ENCODE measurements at regions not wholly inside any gene's neighbourhood (a gene's known extent, or its start where the extent isn't known, plus 50 kb on each side); places are given as distances from the start of the nearest gene placed in this dataset.

DNA sequence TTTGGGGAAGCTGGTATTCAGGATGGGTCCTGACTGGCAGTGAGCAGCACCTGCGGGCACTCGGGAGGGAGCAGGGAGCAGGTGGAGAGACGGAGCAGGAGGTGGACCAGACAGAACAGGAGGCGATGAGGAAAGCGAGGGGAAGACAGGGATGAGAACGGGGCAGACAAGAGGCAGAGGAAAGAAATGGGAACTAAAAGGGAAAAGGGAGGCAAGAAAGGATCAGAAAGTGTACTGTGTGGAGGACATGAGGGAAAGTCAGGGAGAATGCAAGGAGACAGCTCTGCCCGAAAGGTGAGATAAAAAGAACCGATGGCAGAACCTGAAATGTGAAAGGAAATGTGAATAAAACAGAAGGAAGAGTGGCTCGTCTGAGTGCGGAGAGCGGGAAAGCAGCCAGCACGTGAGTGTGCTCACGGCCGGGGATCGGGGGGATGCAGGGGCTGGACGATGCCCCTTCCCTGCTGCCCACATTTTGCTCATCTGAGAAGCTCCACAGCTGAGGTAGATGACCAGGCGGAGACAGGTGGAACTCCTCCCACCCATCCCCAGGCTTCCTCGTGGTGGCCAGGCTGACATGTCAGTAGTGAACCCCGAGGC is 494.4 kb upstream of the B3GAT1 start:
- Histone ChIP-seq H3K4me1 (peaks cover 0 to 15% (median 0%) of the 10 kb centered on the region in 12 donors), H3K27ac (peak overlapping the region in 2 of 12 donors; percentile 18 to 32), H3K27me3 (peaks cover 0 to 13% (median 1%) of the 10 kb centered on the region in 9 donors), H3K4me3 (no peak overlapping the region), H3K36me3 (no peaks in the 10 kb centered on the region), H3K9me3 (no peaks in the 10 kb centered on the region)
- DNase-seq (no peak), ATAC-seq (peak in 1 of 4 donors; percentile 10)
- intact Hi-C loops (cut with DNase I) = no loop called here
- TF ChIP-seq POLR2A (IDR thresholded peaks at IDR 0.05) = no peak
- TF ChIP-seq, protein P1, sequence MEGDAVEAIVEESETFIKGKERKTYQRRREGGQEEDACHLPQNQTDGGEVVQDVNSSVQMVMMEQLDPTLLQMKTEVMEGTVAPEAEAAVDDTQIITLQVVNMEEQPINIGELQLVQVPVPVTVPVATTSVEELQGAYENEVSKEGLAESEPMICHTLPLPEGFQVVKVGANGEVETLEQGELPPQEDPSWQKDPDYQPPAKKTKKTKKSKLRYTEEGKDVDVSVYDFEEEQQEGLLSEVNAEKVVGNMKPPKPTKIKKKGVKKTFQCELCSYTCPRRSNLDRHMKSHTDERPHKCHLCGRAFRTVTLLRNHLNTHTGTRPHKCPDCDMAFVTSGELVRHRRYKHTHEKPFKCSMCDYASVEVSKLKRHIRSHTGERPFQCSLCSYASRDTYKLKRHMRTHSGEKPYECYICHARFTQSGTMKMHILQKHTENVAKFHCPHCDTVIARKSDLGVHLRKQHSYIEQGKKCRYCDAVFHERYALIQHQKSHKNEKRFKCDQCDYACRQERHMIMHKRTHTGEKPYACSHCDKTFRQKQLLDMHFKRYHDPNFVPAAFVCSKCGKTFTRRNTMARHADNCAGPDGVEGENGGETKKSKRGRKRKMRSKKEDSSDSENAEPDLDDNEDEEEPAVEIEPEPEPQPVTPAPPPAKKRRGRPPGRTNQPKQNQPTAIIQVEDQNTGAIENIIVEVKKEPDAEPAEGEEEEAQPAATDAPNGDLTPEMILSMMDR (IDR thresholded peaks at IDR 0.05) = no peak
- 76 to 81% (median 76%) methylated on average over 19 of the region's 19 CpGs for WGBS, 4 donors

DNA sequence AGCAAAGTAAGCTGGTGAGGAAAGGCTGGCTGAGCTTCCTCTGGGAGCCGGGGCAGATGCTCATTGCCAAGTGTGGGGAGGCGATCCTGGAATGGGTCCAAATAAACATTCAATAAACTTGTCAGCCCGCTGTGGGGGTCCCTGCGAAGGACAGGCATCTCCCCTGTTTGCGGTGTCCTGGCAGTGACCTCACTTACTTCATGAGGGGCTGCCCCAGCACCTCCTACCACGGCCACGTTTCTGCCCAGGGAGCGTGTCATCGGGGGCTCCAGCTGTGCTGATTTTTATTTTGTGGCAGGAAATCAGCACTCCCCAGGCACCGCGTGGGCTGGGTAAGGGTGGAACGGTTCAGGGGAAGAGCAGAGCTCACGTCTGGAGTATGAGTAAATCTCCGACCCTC is 493.9 kb upstream of the B3GAT1 start:
- intact Hi-C loops (cut with DNase I) = no loop called here
- 45 to 58% (median 46%) methylated on average over 13 to 14 of the region's 14 CpGs for WGBS, 4 donors
- no peak for TF ChIP-seq POLR2A (IDR thresholded peaks at IDR 0.05)
- TF ChIP-seq, protein P1 (IDR thresholded peaks at IDR 0.05) = no peak
- ATAC-seq = peak; percentile 18 to 83 (median 46)
- H3K4me1 ChIP-seq = peaks cover 0 to 15% (median 0%) of the 10 kb centered on the region in 12 donors
- no peak overlapping the region for H3K4me3 ChIP-seq
- peaks cover 0 to 13% (median 3%) of the 10 kb centered on the region in 9 donors for H3K27me3 ChIP-seq
- peak in 3 of 5 donors; percentile 30 to 39 (median 39) for DNase-seq
- H3K36me3 ChIP-seq = no peaks in the 10 kb centered on the region
- peak overlapping the region in 3 of 12 donors; percentile 18 to 32 (median 19) for H3K27ac ChIP-seq
- H3K9me3 ChIP-seq = no peaks in the 10 kb centered on the region

DNA sequence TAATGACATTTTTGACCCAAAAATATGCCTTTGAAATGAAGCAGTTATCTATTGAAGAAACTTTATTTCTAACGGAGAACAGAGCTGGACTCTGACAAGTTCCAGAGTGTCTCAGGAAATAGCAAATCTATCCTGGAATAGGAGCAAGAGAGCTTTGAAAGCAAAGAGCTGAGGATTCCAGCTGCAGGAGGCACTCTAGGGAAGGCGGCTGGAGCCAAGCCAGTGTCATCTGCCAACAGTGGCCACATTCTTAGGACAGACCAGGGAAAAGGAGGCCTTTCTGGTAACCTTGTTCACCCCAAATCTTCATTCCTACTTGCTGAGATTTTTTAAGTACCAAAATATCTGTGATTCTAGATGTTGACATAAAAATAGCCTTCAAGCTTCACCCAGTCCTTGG is 493.5 kb upstream of the B3GAT1 start:
- DNase-seq = peak in 3 of 5 donors; percentile 39 to 55 (median 42)
- peaks cover 0 to 13% (median 3%) of the 10 kb centered on the region in 9 donors for H3K27me3 ChIP-seq
- H3K4me1 ChIP-seq = peaks cover 0 to 15% (median 0%) of the 10 kb centered on the region in 12 donors
- 50 to 52% (median 52%) methylated on average over 2 of the region's 2 CpGs for WGBS, 4 donors
- peak; percentile 27 to 56 (median 40) for ATAC-seq
- H3K27ac ChIP-seq = peak overlapping the region in 2 of 12 donors; percentile 19 to 32
- no peaks in the 10 kb centered on the region for H3K36me3 ChIP-seq
- H3K4me3 ChIP-seq = no peak overlapping the region
- intact Hi-C loops (cut with DNase I) = no loop called here
- H3K9me3 ChIP-seq = no peaks in the 10 kb centered on the region
- TF ChIP-seq, protein P1 (IDR thresholded peaks at IDR 0.05) = no peak
- no peak for TF ChIP-seq POLR2A (IDR thresholded peaks at IDR 0.05)

DNA sequence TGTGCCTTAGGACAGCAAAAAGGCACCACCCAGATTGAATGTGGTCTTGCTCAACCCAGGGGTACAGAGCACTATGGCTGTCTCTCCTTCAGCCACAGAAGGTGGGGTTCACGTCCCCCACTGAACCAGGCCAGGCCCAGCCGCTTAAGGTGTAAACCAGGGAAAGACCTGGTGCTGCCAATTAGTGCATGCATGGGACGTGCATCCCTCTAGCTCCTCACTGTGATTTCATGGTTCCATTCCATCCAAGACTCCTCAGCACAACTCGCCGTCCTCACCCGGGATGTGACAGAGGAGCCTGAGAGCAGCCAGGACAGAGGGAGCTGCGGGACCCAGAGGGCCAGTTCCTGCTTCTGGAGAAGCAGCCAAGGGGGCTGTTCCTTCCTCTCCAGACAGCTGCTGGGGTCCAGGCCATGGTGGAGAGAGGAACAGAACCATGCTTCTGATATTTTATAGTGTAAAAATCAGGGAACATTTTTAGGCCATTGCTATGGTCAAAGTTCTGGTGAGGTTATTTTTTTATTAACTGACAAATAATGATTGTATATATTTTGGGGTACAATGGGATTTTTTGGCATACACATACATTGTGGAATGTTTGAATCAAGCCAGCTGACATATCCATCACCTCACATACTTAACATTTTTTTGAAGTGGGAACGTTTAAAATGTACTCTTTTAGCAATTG is 492.2 kb upstream of the B3GAT1 start:
- H3K27ac ChIP-seq = no peak overlapping the region

More for the DNA sequence above, 492.2 kb upstream of the B3GAT1 start:
- H3K36me3 ChIP-seq = no peaks in the 10 kb centered on the region
- TF ChIP-seq, protein P1 (IDR thresholded peaks at IDR 0.05) = no peak
- no peak for TF ChIP-seq POLR2A (IDR thresholded peaks at IDR 0.05)
- peaks cover 0 to 15% (median 0%) of the 10 kb centered on the region in 12 donors for H3K4me1 ChIP-seq
- intact Hi-C loops (cut with DNase I) = no loop called here
- H3K27me3 ChIP-seq = peaks cover 0 to 13% (median 3%) of the 10 kb centered on the region in 9 donors
- H3K9me3 ChIP-seq = no peaks in the 10 kb centered on the region
- no peak overlapping the region for H3K4me3 ChIP-seq
- DNase-seq (no peak), ATAC-seq (no peak)
- 66 to 71% (median 68%) methylated on average over 6 to 8 of the region's 8 CpGs for WGBS, 4 donors

Measured in heart left ventricle (tissue), 16 donors.